B cell (primary cell): ENCODE measurements at regions not wholly inside any gene's neighbourhood (a gene's known extent, or its start where the extent isn't known, plus 50 kb on each side); places are given as distances from the start of the nearest gene placed in this dataset.

Experiments used
- ATAC-seq: fragments of 200-7000 bp; cut with Tn5 transposase; one replicate; pipeline ENCODE4 v1.10.0; 2021; ENCODE audit warnings: low read depth, mild to moderate bottlenecking, moderate number of reproducible peaks, moderate library complexity
- CTCF ChIA-PET: fragments of 350-600 bp; sonication (Branson Sonifier 250); formaldehyde crosslinking; loops from one replicate; lab custom pipeline; 2021; ENCODE audit warnings: antibody characterized with exemption, inconsistent platforms; lab: Charles Lee
- POLR2A ChIA-PET: fragments of 350-600 bp; sonication (Branson Sonifier 250); formaldehyde crosslinking; loops from one replicate; lab custom pipeline; 2021; ENCODE audit warnings: antibody characterized with exemption; lab: Charles Lee
- DNase-seq: peaks from one replicate; pipeline ENCODE4 v3.0.0; 2013
- H2AFZ ChIP-seq: 2 replicates; pipeline ENCODE4 v1.6.1; 2012; ENCODE audit warnings: mild to moderate bottlenecking, low read depth, low read length; ENCODE audit not compliant: insufficient read depth, poor library complexity, severe bottlenecking
- H3K27ac ChIP-seq, 2 donors: 1 replicate in 1 of 2; 2 replicates in 1 of 2; pipeline ENCODE4 v1.5.1; 2012 to 2013; ENCODE audit warnings: low read length in 2 of 2, mild to moderate bottlenecking in 2 of 2, moderate library complexity in 1 of 2
- H3K27me3 ChIP-seq, 4 experiments: fragments of 200-600 bp in 1 of 4; sonication (generic) in 1 of 4; replicated peaks in 1 of 4; 1 replicate in 2 of 4; 2 replicates in 2 of 4; pipeline versions ENCODE4 v1.6.1 to v1.7.0; 2013 to 2016; ENCODE audit warnings: low read length in 3 of 4, mild to moderate bottlenecking in 2 of 4, mixed read lengths in 1 of 4, moderate library complexity in 1 of 4; ENCODE audit not compliant: insufficient read depth in 4 of 4, control insufficient read depth in 3 of 4; ENCODE audit errors: control extremely low read depth in 1 of 4
- H3K36me3 ChIP-seq, 2 experiments: replicated peaks in 1 of 2; 1 replicate in 1 of 2; 2 replicates in 1 of 2; pipeline versions ENCODE4 v1.6.1 to v1.7.1; 2013; ENCODE audit warnings: low read length in 1 of 2; ENCODE audit not compliant: insufficient read depth in 2 of 2, control insufficient read depth in 1 of 2; ENCODE audit errors: control extremely low read depth in 1 of 2, extremely low read depth in 1 of 2
- H3K4me1 ChIP-seq, 2 donors: fragments of 200-600 bp in 1 of 2; sonication (generic) in 1 of 2; 1 replicate in 1 of 2; 2 replicates in 1 of 2; pipeline versions ENCODE4 v1.5.1 to v1.6.1; 2013 to 2017; ENCODE audit warnings: low read length in 2 of 2; ENCODE audit not compliant: control insufficient read depth in 2 of 2, insufficient read depth in 2 of 2
- H3K4me2 ChIP-seq: replicated peaks from 2 replicates; pipeline ENCODE3; 2012; ENCODE audit warnings: mild to moderate bottlenecking, low read depth, low read length; ENCODE audit not compliant: poor library complexity, severe bottlenecking
- H3K4me3 ChIP-seq, 5 experiments: fragments of 200-600 bp in 1 of 5; sonication (generic) in 1 of 5; 1 replicate in 3 of 5; 2 replicates in 2 of 5; pipeline versions ENCODE4 v1.5.1 to v1.7.0; 2011 to 2016; ENCODE audit warnings: low read length in 4 of 5, mild to moderate bottlenecking in 4 of 5, low read depth in 2 of 5, control low read depth in 1 of 5, moderate library complexity in 1 of 5; ENCODE audit not compliant: insufficient read depth in 1 of 5; ENCODE audit errors: control extremely low read depth in 1 of 5, extremely low read depth in 1 of 5
- H3K79me2 ChIP-seq: fragments of 200-600 bp; sonication (generic); one replicate; pipeline ENCODE4 v1.6.0; 2016; ENCODE audit warnings: low read length; ENCODE audit not compliant: control insufficient read depth, insufficient read depth
- H3K9ac ChIP-seq: fragments of 200-600 bp; sonication (generic); 2 replicates; pipeline ENCODE4 v1.6.1; 2017; ENCODE audit warnings: mild to moderate bottlenecking, low read length, moderate library complexity
- H3K9me3 ChIP-seq, 3 donors: one replicate each; pipeline versions ENCODE4 v1.6.1 to v1.7.1; 2013; ENCODE audit warnings: low read length in 2 of 3; ENCODE audit not compliant: control insufficient read depth in 2 of 3, insufficient read depth in 1 of 3; ENCODE audit errors: control extremely low read depth in 1 of 3
- H4K20me1 ChIP-seq: 2 replicates; pipeline ENCODE4 v1.6.0; 2012; ENCODE audit warnings: mild to moderate bottlenecking, low read length; ENCODE audit not compliant: insufficient read depth, control insufficient read depth, poor library complexity, severe bottlenecking
- H3K27ac Mint-ChIP-seq: one replicate; pipeline ENCODE4 v1.8.0; 2021; ENCODE audit warnings: mixed read lengths
- H3K27me3 Mint-ChIP-seq: one replicate; pipeline ENCODE4 v1.8.0; 2021; ENCODE audit warnings: mixed read lengths
- H3K4me1 Mint-ChIP-seq: one replicate; pipeline ENCODE4 v1.8.0; 2021; ENCODE audit warnings: mixed read lengths
- H3K4me3 Mint-ChIP-seq: one replicate; pipeline ENCODE4 v1.8.0; 2021; ENCODE audit warnings: mixed read lengths
- H3K9me3 Mint-ChIP-seq: one replicate; pipeline ENCODE4 v1.8.0; 2022; ENCODE audit warnings: mixed read lengths; ENCODE audit not compliant: insufficient read depth
- CTCF ChIP-seq: fragments of 200-600 bp; IDR thresholded peaks from one replicate; pipeline ENCODE4 v1.8.0; 2022; ENCODE audit warnings: antibody characterized with exemption, mild to moderate bottlenecking
- EZH2 ChIP-seq: IDR thresholded peaks from 2 replicates; pipeline ENCODE4 v1.6.1; 2012; ENCODE audit warnings: borderline replicate concordance, low read depth, mild to moderate bottlenecking, moderate library complexity, low read length; ENCODE audit not compliant: insufficient read depth, poor library complexity, severe bottlenecking
- WGBS: methylation state at CpG from one replicate; pipeline ENCODE4 v1.1.5; 2013; ENCODE audit warnings: missing lambda C conversion rate; ENCODE audit not compliant: insufficient coverage; 5-methylcytosine and 5-hydroxymethylcytosine counted together
- intact Hi-C: fragments of 100-400 bp; cut with micrococcal nuclease; formaldehyde crosslinking; loops from one replicate; pipeline ENCODE4 v1.10.0; 2022

DNA sequence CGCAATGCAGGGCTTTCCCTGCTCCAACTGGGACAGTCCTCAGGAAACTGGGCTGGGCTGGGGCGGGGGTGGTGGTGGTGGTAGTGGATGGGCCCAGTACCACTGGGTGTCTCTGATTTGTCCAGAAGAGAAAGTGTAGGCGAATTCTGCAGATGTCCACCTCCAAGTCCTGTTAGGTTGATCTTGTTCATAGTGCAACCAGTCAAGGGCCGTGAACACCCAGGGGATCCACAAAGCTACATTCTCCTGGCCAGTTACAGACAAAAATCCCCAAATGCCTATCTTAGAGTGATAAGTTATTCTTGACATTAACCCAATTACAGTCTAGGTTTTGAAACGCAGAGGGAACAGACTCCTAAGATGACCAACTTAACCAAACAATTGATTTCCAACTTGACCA, 97.5 kb upstream of the SHB start:
- intact Hi-C loops: no loop called here
- no peak overlapping the region for H3K27ac Mint-ChIP-seq
- CTCF ChIA-PET: no interaction called here

GRCh38 chr9:38164659-38165221, 95.7 kb upstream of the SHB start:
- no peaks in the 10 kb centered on the region for H3K4me1 ChIP-seq
- intact Hi-C loops: no loop called here
- H2AFZ ChIP-seq: no peak overlapping the region
- H3K4me3 Mint-ChIP-seq: no peak overlapping the region
- no peak overlapping the region for H3K4me2 ChIP-seq
- no peak overlapping the region for H3K27ac ChIP-seq
- WGBS: 36% methylated on average over 6 of the region's 9 CpGs
- H3K9me3 Mint-ChIP-seq: peaks cover 7% of the 10 kb centered on the region
- DNase-seq: no peak
- no peak for TF ChIP-seq CTCF
- TF ChIP-seq EZH2: no peak
- no peak for ATAC-seq
- H3K27ac Mint-ChIP-seq: no peak overlapping the region
- POLR2A ChIA-PET: no interaction called here
- no peak overlapping the region for H3K4me3 ChIP-seq
- H3K79me2 ChIP-seq: no peaks in the 10 kb centered on the region
- H3K9ac ChIP-seq: no peak overlapping the region
- H3K4me1 Mint-ChIP-seq: no peaks in the 10 kb centered on the region
- H4K20me1 ChIP-seq: no peaks in the 10 kb centered on the region
- peaks cover under 1 to 3% (median under 1%) of the 10 kb centered on the region in 3 donors for H3K9me3 ChIP-seq
- no peaks in the 10 kb centered on the region for H3K36me3 ChIP-seq
- H3K27me3 ChIP-seq: peaks cover 0 to 8% (median 2%) of the 10 kb centered on the region in 4 experiments
- CTCF ChIA-PET: interaction anchor here (0.9 to 1.6 kb wide), 2 partner anchors 11 to 251 kb away, joined by 3 read pairs; no protein-coding TSS in a partner anchor
- peaks cover 12% of the 10 kb centered on the region for H3K27me3 Mint-ChIP-seq

More for the DNA sequence above, 97.5 kb upstream of the SHB start:
- POLR2A ChIA-PET: no interaction called here
- peaks cover 0 to 3% (median 2%) of the 10 kb centered on the region in 4 experiments for H3K27me3 ChIP-seq
- ATAC-seq (no peak), DNase-seq (no peak)
- H3K4me2 ChIP-seq: no peak overlapping the region
- no peaks in the 10 kb centered on the region for H4K20me1 ChIP-seq
- H3K79me2 ChIP-seq: no peaks in the 10 kb centered on the region
- no peak for TF ChIP-seq CTCF
- TF ChIP-seq EZH2: no peak
- H3K4me1 Mint-ChIP-seq: no peaks in the 10 kb centered on the region
- peaks cover 16% of the 10 kb centered on the region for H3K9me3 Mint-ChIP-seq
- H3K4me1 ChIP-seq: no peaks in the 10 kb centered on the region
- no peak overlapping the region for H3K4me3 ChIP-seq
- no peak overlapping the region for H3K9ac ChIP-seq
- H3K4me3 Mint-ChIP-seq: no peak overlapping the region
- 95% methylated on average over 2 of the region's 5 CpGs for WGBS
- H2AFZ ChIP-seq: no peak overlapping the region
- H3K9me3 ChIP-seq: peaks cover 2 to 12% (median 5%) of the 10 kb centered on the region in 3 donors
- H3K27me3 Mint-ChIP-seq: peaks cover 9% of the 10 kb centered on the region
- H3K36me3 ChIP-seq: no peaks in the 10 kb centered on the region
- no peak overlapping the region for H3K27ac ChIP-seq
